IPS-11a (cell line): ENCODE measurements at regions not wholly inside any gene's neighbourhood (a gene's known extent, or its start where the extent isn't known, plus 50 kb on each side); places are given as distances from the start of the nearest gene placed in this dataset.

Experiments used
- H3K4me3 ChIP-seq: one replicate; pipeline ENCODE4 v1.5.1; 2013; ENCODE audit warnings: low read depth, low read length, control low read depth

- H3K4me3 ChIP-seq: no peak overlapping the region
Observed at GRCh38 chr17:13921841-13922776, 147.2 kb upstream of the COX10 start.

GRCh38 chr17:13922885-13923284 is 146.4 kb upstream of the COX10 start:
- H3K4me3 ChIP-seq: no peak overlapping the region

GRCh38 chr17:13925579-13925978 is 143.7 kb upstream of the COX10 start:
- no peak overlapping the region for H3K4me3 ChIP-seq

GRCh38 chr17:13931111-13931526 is 138.2 kb upstream of the COX10 start:
- no peak overlapping the region for H3K4me3 ChIP-seq

- no peak overlapping the region for H3K4me3 ChIP-seq
Observed at GRCh38 chr17:13931800-13932460, 137.4 kb upstream of the COX10 start.

- H3K4me3 ChIP-seq: no peak overlapping the region
Observed at GRCh38 chr17:13933441-13934276, 135.6 kb upstream of the COX10 start.

GRCh38 chr17:13939222-13939621 is 130.1 kb upstream of the COX10 start:
- H3K4me3 ChIP-seq: no peak overlapping the region

GRCh38 chr17:13940858-13941665 is 128.2 kb upstream of the COX10 start:
- H3K4me3 ChIP-seq: no peak overlapping the region

GRCh38 chr17:13941781-13942180 is 127.5 kb upstream of the COX10 start:
- H3K4me3 ChIP-seq: no peak overlapping the region

- no peak overlapping the region for H3K4me3 ChIP-seq
Observed at GRCh38 chr17:13943909-13944308, 125.4 kb upstream of the COX10 start.

GRCh38 chr17:13947499-13947898 is 121.8 kb upstream of the COX10 start:
- H3K4me3 ChIP-seq: no peak overlapping the region

GRCh38 chr17:13952009-13952750 is 117.1 kb upstream of the COX10 start:
- H3K4me3 ChIP-seq: no peak overlapping the region

GRCh38 chr17:13953841-13954240 is 115.5 kb upstream of the COX10 start:
- no peak overlapping the region for H3K4me3 ChIP-seq

GRCh38 chr17:13957636-13958035 is 111.7 kb upstream of the COX10 start:
- no peak overlapping the region for H3K4me3 ChIP-seq

- no peak overlapping the region for H3K4me3 ChIP-seq
Observed at GRCh38 chr17:13958773-13959172, 110.5 kb upstream of the COX10 start.

- no peak overlapping the region for H3K4me3 ChIP-seq
Observed at GRCh38 chr17:13961265-13961664, 108.0 kb upstream of the COX10 start.

- H3K4me3 ChIP-seq: no peak overlapping the region
Observed at GRCh38 chr17:13962716-13963240, 106.5 kb upstream of the COX10 start.

GRCh38 chr17:13967416-13967815 is 101.9 kb upstream of the COX10 start:
- H3K4me3 ChIP-seq: no peak overlapping the region

- H3K4me3 ChIP-seq: no peak overlapping the region
Observed at GRCh38 chr17:13970531-13970930, 98.8 kb upstream of the COX10 start.
